ENCODE measurements at regions not wholly inside any gene's neighbourhood (a gene's known extent, or its start where the extent isn't known, plus 50 kb on each side); places are given as distances from the start of the nearest gene placed in this dataset.

DNA sequence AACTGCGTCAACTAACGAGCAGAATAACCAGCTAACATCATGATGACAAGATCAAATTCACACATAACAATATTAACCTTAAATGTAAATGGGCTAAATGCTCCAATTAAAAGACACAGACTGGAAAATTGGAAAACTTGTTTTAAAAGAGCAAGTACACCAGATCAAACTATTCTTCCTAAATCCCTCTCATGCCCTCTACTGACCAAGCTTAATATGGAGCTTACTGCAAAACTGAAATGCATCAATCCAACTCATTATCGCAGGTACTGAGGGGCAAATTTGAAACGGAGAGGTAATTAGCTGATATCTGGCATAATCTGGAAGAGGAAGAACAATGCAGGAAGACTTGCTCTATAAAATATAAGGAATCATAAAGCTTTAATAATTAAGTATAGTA, 1223.8 kb downstream of the NXPH1 start:
- no peak for DNase-seq (ENCODE audit: low read depth)
- Mint-ChIP-seq H3K36me3 (ENCODE audit: low read depth, unreplicated experiment) (no peaks in the 10 kb centered on the region), H3K9me3 (ENCODE audit: unreplicated experiment) (peaks cover 3% of the 10 kb centered on the region), H3K27ac (ENCODE audit: unreplicated experiment) (no peak overlapping the region), H3K4me3 (ENCODE audit: unreplicated experiment) (no peak overlapping the region), H3K4me1 (ENCODE audit: low read depth, unreplicated experiment) (no peaks in the 10 kb centered on the region), H3K27me3 (ENCODE audit: low read depth, unreplicated experiment) (no peaks in the 10 kb centered on the region)
- no peak for FAIRE-seq
- Histone ChIP-seq H2AFZ (ENCODE audit: low read depth, low read length) (no peak overlapping the region), H3K4me3 (ENCODE audit: insufficient read depth, low read depth, low read length) (no peak overlapping the region), H3K27me3 (ENCODE audit: insufficient read depth, low read length) (no peaks in the 10 kb centered on the region), H3K9me3 (ENCODE audit: insufficient read depth, low read depth, low read length) (no peaks in the 10 kb centered on the region), H4K20me1 (ENCODE audit: insufficient read depth, low read length) (no peaks in the 10 kb centered on the region), H3K4me2 (ENCODE audit: low read length) (no peak overlapping the region), H3K36me3 (ENCODE audit: insufficient read depth, low read length) (no peaks in the 10 kb centered on the region), H3K79me2 (ENCODE audit: insufficient read depth, low read length) (no peaks in the 10 kb centered on the region), H3K27ac (ENCODE audit: low read depth, low read length) (no peak overlapping the region), H3K9ac (ENCODE audit: low read length) (no peak overlapping the region), H3K4me1 (ENCODE audit: insufficient read depth, low read length) (no peaks in the 10 kb centered on the region)
- TF ChIP-seq, protein P1, sequence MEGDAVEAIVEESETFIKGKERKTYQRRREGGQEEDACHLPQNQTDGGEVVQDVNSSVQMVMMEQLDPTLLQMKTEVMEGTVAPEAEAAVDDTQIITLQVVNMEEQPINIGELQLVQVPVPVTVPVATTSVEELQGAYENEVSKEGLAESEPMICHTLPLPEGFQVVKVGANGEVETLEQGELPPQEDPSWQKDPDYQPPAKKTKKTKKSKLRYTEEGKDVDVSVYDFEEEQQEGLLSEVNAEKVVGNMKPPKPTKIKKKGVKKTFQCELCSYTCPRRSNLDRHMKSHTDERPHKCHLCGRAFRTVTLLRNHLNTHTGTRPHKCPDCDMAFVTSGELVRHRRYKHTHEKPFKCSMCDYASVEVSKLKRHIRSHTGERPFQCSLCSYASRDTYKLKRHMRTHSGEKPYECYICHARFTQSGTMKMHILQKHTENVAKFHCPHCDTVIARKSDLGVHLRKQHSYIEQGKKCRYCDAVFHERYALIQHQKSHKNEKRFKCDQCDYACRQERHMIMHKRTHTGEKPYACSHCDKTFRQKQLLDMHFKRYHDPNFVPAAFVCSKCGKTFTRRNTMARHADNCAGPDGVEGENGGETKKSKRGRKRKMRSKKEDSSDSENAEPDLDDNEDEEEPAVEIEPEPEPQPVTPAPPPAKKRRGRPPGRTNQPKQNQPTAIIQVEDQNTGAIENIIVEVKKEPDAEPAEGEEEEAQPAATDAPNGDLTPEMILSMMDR (IDR thresholded peaks at IDR 0.05; ENCODE audit: insufficient read depth, low read depth, low read length): peak; percentile 13
- no peak for TF ChIP-seq EZH2 (IDR thresholded peaks at IDR 0.05; ENCODE audit: insufficient read depth, low read length)

DNA sequence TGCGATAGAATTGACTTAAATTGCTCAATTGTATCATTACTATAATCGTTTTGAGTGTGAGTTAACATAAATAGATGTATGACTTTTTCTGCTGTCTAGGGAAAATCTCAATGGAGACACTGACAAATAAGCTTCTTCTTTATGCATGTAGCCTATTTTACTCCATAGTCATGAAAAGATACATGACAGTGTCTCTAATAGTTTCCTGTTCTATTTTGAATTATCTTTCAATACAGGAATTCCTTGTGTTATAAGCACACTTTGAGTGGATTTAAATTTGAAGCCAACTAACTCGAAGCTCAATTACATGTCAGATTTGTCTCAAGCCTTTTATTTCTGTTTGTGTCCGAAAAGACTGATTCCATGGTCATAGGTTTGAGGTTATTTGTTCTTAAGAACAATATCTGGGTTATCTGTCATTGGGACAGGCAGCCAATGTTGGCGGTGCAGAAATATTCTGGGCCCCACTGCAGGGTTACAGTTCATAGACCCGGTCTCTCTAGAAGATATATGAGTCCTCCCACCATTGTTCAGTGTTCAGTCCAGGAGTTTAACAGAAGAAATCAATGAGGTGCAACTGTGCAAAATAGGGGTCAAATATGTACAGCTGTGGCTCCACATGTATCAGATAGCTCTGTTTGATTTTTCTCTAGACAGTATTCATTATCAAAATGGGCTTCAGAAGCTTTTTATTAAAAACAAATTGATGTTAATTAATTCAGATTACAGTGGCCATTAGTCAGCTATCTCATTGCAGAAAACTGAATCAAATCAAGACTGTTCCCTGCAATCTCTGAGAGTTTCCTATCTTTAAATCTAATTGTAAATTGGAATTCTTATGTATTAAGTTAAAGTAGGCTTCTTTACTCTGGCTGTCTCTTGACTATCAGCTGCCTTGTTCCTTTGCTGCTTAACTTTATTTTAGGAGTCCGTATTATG, 1238.8 kb downstream of the NXPH1 start:
- no peaks in the 10 kb centered on the region for H3K79me2 ChIP-seq (ENCODE audit: insufficient read depth, low read length)
- H2AFZ ChIP-seq (ENCODE audit: low read depth, low read length): no peak overlapping the region
- H3K27me3 Mint-ChIP-seq (ENCODE audit: low read depth, unreplicated experiment): no peaks in the 10 kb centered on the region
- H3K36me3 ChIP-seq (ENCODE audit: insufficient read depth, low read length): no peaks in the 10 kb centered on the region
- no peak overlapping the region for H3K4me2 ChIP-seq (ENCODE audit: low read length)
- H3K27ac Mint-ChIP-seq (ENCODE audit: unreplicated experiment): no peak overlapping the region
- no peak overlapping the region for H3K9ac ChIP-seq (ENCODE audit: low read length)
- H3K4me1 Mint-ChIP-seq (ENCODE audit: low read depth, unreplicated experiment): no peaks in the 10 kb centered on the region
- no peaks in the 10 kb centered on the region for H3K4me1 ChIP-seq (ENCODE audit: insufficient read depth, low read length)
- no peaks in the 10 kb centered on the region for H4K20me1 ChIP-seq (ENCODE audit: insufficient read depth, low read length)
- H3K9me3 ChIP-seq (ENCODE audit: insufficient read depth, low read depth, low read length): no peaks in the 10 kb centered on the region
- no peak overlapping the region for H3K4me3 ChIP-seq (ENCODE audit: insufficient read depth, low read depth, low read length)
- no peak for FAIRE-seq
- H3K27ac ChIP-seq (ENCODE audit: low read depth, low read length): no peak overlapping the region
- no peaks in the 10 kb centered on the region for H3K36me3 Mint-ChIP-seq (ENCODE audit: low read depth, unreplicated experiment)
- H3K27me3 ChIP-seq (ENCODE audit: insufficient read depth, low read length): no peaks in the 10 kb centered on the region
- TF ChIP-seq, protein P1 (IDR thresholded peaks at IDR 0.05; ENCODE audit: insufficient read depth, low read depth, low read length): no peak
- no peak for TF ChIP-seq EZH2 (IDR thresholded peaks at IDR 0.05; ENCODE audit: insufficient read depth, low read length)
- peaks cover 2% of the 10 kb centered on the region for H3K9me3 Mint-ChIP-seq (ENCODE audit: unreplicated experiment)
- no peak overlapping the region for H3K4me3 Mint-ChIP-seq (ENCODE audit: unreplicated experiment)
- DNase-seq (ENCODE audit: low read depth): no peak

DNA sequence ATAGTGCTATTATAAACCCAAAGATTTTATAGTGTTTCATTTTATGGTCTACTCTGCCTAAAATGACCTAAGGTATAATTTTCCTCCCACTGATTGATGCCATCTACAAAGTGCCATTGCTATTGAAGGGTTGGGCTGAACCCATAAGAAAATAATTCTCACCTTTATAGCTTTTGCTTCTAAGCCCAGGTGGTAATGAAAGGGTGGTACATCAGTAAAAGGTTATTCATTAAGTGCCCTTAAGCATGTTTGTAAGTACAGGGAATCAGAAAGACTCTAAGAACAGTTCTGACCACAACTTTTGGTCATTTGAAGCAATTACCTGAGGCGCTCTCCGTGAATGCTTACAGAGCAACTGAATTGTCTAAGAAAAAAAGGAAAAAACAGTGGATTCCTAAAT, 1247.3 kb downstream of the NXPH1 start:
- Mint-ChIP-seq H3K4me3 (ENCODE audit: unreplicated experiment) (no peak overlapping the region), H3K9me3 (ENCODE audit: unreplicated experiment) (peaks cover 4% of the 10 kb centered on the region), H3K27me3 (ENCODE audit: low read depth, unreplicated experiment) (no peaks in the 10 kb centered on the region), H3K36me3 (ENCODE audit: low read depth, unreplicated experiment) (no peaks in the 10 kb centered on the region), H3K4me1 (ENCODE audit: low read depth, unreplicated experiment) (peaks cover 1% of the 10 kb centered on the region), H3K27ac (ENCODE audit: unreplicated experiment) (no peak overlapping the region)
- Histone ChIP-seq H3K4me1 (ENCODE audit: insufficient read depth, low read length) (no peaks in the 10 kb centered on the region), H3K27ac (ENCODE audit: low read depth, low read length) (no peak overlapping the region), H3K9ac (ENCODE audit: low read length) (no peak overlapping the region), H2AFZ (ENCODE audit: low read depth, low read length) (no peak overlapping the region), H3K36me3 (ENCODE audit: insufficient read depth, low read length) (no peaks in the 10 kb centered on the region), H3K27me3 (ENCODE audit: insufficient read depth, low read length) (no peaks in the 10 kb centered on the region), H3K9me3 (ENCODE audit: insufficient read depth, low read depth, low read length) (no peaks in the 10 kb centered on the region), H3K79me2 (ENCODE audit: insufficient read depth, low read length) (no peaks in the 10 kb centered on the region), H3K4me2 (ENCODE audit: low read length) (no peak overlapping the region), H4K20me1 (ENCODE audit: insufficient read depth, low read length) (no peaks in the 10 kb centered on the region), H3K4me3 (ENCODE audit: insufficient read depth, low read depth, low read length) (no peak overlapping the region)
- TF ChIP-seq EZH2 (IDR thresholded peaks at IDR 0.05; ENCODE audit: insufficient read depth, low read length): no peak
- TF ChIP-seq, protein P1 (IDR thresholded peaks at IDR 0.05; ENCODE audit: insufficient read depth, low read depth, low read length): no peak
- FAIRE-seq (no peak), DNase-seq (ENCODE audit: low read depth) (no peak)

Data from astrocyte (in vitro differentiated cells and primary cell).